Astrocyte (in vitro differentiated cells and primary cell): ENCODE measurements at regions not wholly inside any gene's neighbourhood (a gene's known extent, or its start where the extent isn't known, plus 50 kb on each side); places are given as distances from the start of the nearest gene placed in this dataset.

Experiments used
- DNase-seq: peaks from one replicate; pipeline ENCODE4 v3.0.0-alpha.2; 2010; ENCODE audit warnings: low read depth
- FAIRE-seq: peaks from 2 replicates; lab custom pipeline; 2011; peaks lifted over from hg19 to GRCh38; lab: Jason Lieb, UNC
- H2AFZ ChIP-seq: 2 replicates; pipeline ENCODE4 v1.6.0; 2012; ENCODE audit warnings: low read depth, low read length, inconsistent platforms
- H3K27ac ChIP-seq: 2 replicates; pipeline ENCODE4 v1.5.1; 2011; ENCODE audit warnings: low read depth, low read length, inconsistent platforms
- H3K27me3 ChIP-seq: 2 replicates; pipeline ENCODE4 v1.6.0; 2011; ENCODE audit warnings: low read length, inconsistent platforms; ENCODE audit not compliant: insufficient read depth
- H3K36me3 ChIP-seq: 2 replicates; pipeline ENCODE4 v1.5.1; 2011; ENCODE audit warnings: low read length, inconsistent platforms; ENCODE audit not compliant: insufficient read depth
- H3K4me1 ChIP-seq: 2 replicates; pipeline ENCODE4 v1.5.1; 2011; ENCODE audit warnings: low read length, inconsistent platforms; ENCODE audit not compliant: insufficient read depth
- H3K4me2 ChIP-seq: 2 replicates; pipeline ENCODE4 v1.6.0; 2012; ENCODE audit warnings: low read length, inconsistent platforms
- H3K4me3 ChIP-seq: 2 replicates; pipeline ENCODE4 v1.5.1; 2011; ENCODE audit warnings: low read depth, mild to moderate bottlenecking, low read length, inconsistent platforms; ENCODE audit not compliant: insufficient read depth
- H3K79me2 ChIP-seq: 2 replicates; pipeline ENCODE4 v1.6.0; 2012; ENCODE audit warnings: mild to moderate bottlenecking, low read length, inconsistent platforms; ENCODE audit not compliant: insufficient read depth
- H3K9ac ChIP-seq: 2 replicates; pipeline ENCODE4 v1.6.0; 2012; ENCODE audit warnings: mild to moderate bottlenecking, low read length, inconsistent platforms
- H3K9me3 ChIP-seq: 2 replicates; pipeline ENCODE4 v1.5.1; 2012; ENCODE audit warnings: low read depth, mild to moderate bottlenecking, low read length, inconsistent platforms; ENCODE audit not compliant: insufficient read depth
- H4K20me1 ChIP-seq: 2 replicates; pipeline ENCODE4 v1.6.0; 2012; ENCODE audit warnings: low read length, inconsistent platforms; ENCODE audit not compliant: insufficient read depth
- H3K27ac Mint-ChIP-seq: one replicate; pipeline ENCODE4 v1.8.0; 2021; ENCODE audit warnings: mild to moderate bottlenecking, mixed read lengths; ENCODE audit not compliant: unreplicated experiment
- H3K27me3 Mint-ChIP-seq: one replicate; pipeline ENCODE4 v1.8.0; 2021; ENCODE audit warnings: low read depth, mixed read lengths; ENCODE audit not compliant: unreplicated experiment
- H3K36me3 Mint-ChIP-seq: one replicate; pipeline ENCODE4 v1.8.0; 2021; ENCODE audit warnings: low read depth, mixed read lengths; ENCODE audit not compliant: unreplicated experiment
- H3K4me1 Mint-ChIP-seq: one replicate; pipeline ENCODE4 v1.8.0; 2021; ENCODE audit warnings: low read depth, mixed read lengths; ENCODE audit not compliant: unreplicated experiment
- H3K4me3 Mint-ChIP-seq: one replicate; pipeline ENCODE4 v1.8.0; 2021; ENCODE audit warnings: mild to moderate bottlenecking, moderate library complexity, mixed read lengths; ENCODE audit not compliant: unreplicated experiment
- H3K9me3 Mint-ChIP-seq: one replicate; pipeline ENCODE4 v1.8.0; 2021; ENCODE audit warnings: mild to moderate bottlenecking, mixed read lengths; ENCODE audit not compliant: unreplicated experiment
- CTCF ChIP-seq: IDR thresholded peaks from 2 replicates; pipeline ENCODE4 v1.5.1; 2011; ENCODE audit warnings: low read depth, mild to moderate bottlenecking, inconsistent platforms, low read length, moderate library complexity; ENCODE audit not compliant: insufficient read depth
- EZH2 ChIP-seq: IDR thresholded peaks from 2 replicates; pipeline ENCODE4 v1.6.1; 2012; ENCODE audit warnings: mild to moderate bottlenecking, low read length, inconsistent platforms; ENCODE audit not compliant: insufficient read depth

GRCh38 chr4:163966612-163967011, 472.1 kb downstream of the TMA16 start:
- H3K27ac ChIP-seq = no peak overlapping the region
- FAIRE-seq = no peak
- no peaks in the 10 kb centered on the region for H3K79me2 ChIP-seq
- TF ChIP-seq EZH2 (no peak), CTCF (no peak)
- no peaks in the 10 kb centered on the region for H3K27me3 ChIP-seq
- Mint-ChIP-seq H3K9me3 (no peaks in the 10 kb centered on the region), H3K27me3 (no peaks in the 10 kb centered on the region), H3K27ac (no peak overlapping the region), H3K4me1 (no peaks in the 10 kb centered on the region), H3K36me3 (no peaks in the 10 kb centered on the region), H3K4me3 (no peak overlapping the region)
- no peak overlapping the region for H3K9ac ChIP-seq
- no peaks in the 10 kb centered on the region for H4K20me1 ChIP-seq
- H3K4me2 ChIP-seq = no peak overlapping the region
- H3K4me3 ChIP-seq = no peak overlapping the region
- DNase-seq = no peak
- no peaks in the 10 kb centered on the region for H3K9me3 ChIP-seq
- H3K36me3 ChIP-seq = no peaks in the 10 kb centered on the region
- H2AFZ ChIP-seq = no peak overlapping the region
- no peaks in the 10 kb centered on the region for H3K4me1 ChIP-seq

DNA sequence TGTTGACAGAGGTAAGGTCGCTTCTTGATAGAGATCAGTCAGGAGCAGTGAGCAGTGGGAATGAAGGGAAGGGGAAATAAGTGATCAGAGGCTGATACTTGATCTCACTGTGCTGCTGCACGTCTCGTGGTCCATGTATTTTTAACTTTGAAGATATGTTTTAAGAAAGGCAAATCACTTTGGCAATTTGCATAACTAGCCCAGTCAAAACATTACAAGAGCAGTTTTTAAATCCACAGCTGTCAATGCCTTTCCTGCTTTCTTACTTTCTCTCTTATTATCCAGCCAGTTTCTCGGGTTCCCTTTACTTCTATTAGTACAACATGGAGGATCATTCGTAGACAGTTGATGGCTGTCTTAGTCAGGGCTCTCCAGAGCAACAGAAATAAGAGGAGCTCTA, 472.8 kb downstream of the TMA16 start:
- Histone ChIP-seq H3K36me3 (no peaks in the 10 kb centered on the region), H3K27me3 (no peaks in the 10 kb centered on the region), H3K4me3 (no peak overlapping the region), H3K4me1 (no peaks in the 10 kb centered on the region), H3K4me2 (no peak overlapping the region), H3K27ac (no peak overlapping the region), H4K20me1 (no peaks in the 10 kb centered on the region), H2AFZ (no peak overlapping the region), H3K9me3 (no peaks in the 10 kb centered on the region), H3K9ac (no peak overlapping the region), H3K79me2 (no peaks in the 10 kb centered on the region)
- Mint-ChIP-seq H3K9me3 (no peaks in the 10 kb centered on the region), H3K27ac (no peak overlapping the region), H3K27me3 (no peaks in the 10 kb centered on the region), H3K4me3 (no peak overlapping the region), H3K36me3 (no peaks in the 10 kb centered on the region), H3K4me1 (no peaks in the 10 kb centered on the region)
- FAIRE-seq (no peak), DNase-seq (no peak)
- no peak for TF ChIP-seq CTCF
- TF ChIP-seq EZH2 = no peak

GRCh38 chr4:163967710-163968109, 473.2 kb downstream of the TMA16 start:
- H3K27ac ChIP-seq = no peak overlapping the region
- DNase-seq = no peak
- H3K27me3 Mint-ChIP-seq = no peaks in the 10 kb centered on the region
- H4K20me1 ChIP-seq = no peaks in the 10 kb centered on the region
- H3K4me1 Mint-ChIP-seq = no peaks in the 10 kb centered on the region
- H2AFZ ChIP-seq = no peak overlapping the region
- no peaks in the 10 kb centered on the region for H3K36me3 Mint-ChIP-seq
- H3K79me2 ChIP-seq = no peaks in the 10 kb centered on the region
- no peak overlapping the region for H3K4me3 Mint-ChIP-seq
- FAIRE-seq = no peak
- TF ChIP-seq EZH2 (no peak), CTCF (no peak)
- H3K9ac ChIP-seq = no peak overlapping the region
- no peaks in the 10 kb centered on the region for H3K9me3 Mint-ChIP-seq
- H3K4me3 ChIP-seq = no peak overlapping the region
- no peak overlapping the region for H3K27ac Mint-ChIP-seq
- H3K36me3 ChIP-seq = no peaks in the 10 kb centered on the region
- no peaks in the 10 kb centered on the region for H3K4me1 ChIP-seq
- H3K9me3 ChIP-seq = no peaks in the 10 kb centered on the region
- no peaks in the 10 kb centered on the region for H3K27me3 ChIP-seq
- no peak overlapping the region for H3K4me2 ChIP-seq
